Glomerular visceral epithelial cell (primary cell): ENCODE measurements at regions not wholly inside any gene's neighbourhood (a gene's known extent, or its start where the extent isn't known, plus 50 kb on each side); places are given as distances from the start of the nearest gene placed in this dataset.
A peak's percentile ranks its signal among the peaks of the same experiment; 100 is the strongest.
"Not testable (repeated sequence)": the region's sequence is repeated elsewhere in the genome, so short reads cannot be mapped to it uniquely, and the experiment has no call there.

Experiments used
- DNase-seq: peaks from one replicate; pipeline ENCODE4 v3.0.0-alpha.2; 2016; ENCODE audit errors: extremely low spot score

DNA sequence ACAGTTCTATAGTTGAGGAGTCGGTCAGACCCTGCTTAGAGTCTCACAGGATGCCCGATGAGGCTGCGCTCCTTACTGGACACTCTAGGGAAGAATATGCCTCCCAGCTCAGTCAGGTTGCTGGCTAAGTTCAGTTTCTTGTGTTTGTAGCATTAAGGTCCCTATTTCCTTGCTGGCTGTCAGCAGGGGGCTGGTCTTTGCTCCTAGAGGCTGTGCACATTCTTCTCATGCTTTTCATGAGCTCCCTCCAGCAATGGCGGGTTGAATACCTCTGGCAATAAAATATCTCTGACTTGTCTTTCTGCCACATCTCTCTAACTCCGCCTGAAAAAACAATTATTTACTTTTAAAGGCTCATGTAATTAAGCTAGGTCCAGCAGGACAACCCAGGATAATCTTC is 79.4 kb upstream of the DNAJC10 start:
- no peak for DNase-seq

DNA sequence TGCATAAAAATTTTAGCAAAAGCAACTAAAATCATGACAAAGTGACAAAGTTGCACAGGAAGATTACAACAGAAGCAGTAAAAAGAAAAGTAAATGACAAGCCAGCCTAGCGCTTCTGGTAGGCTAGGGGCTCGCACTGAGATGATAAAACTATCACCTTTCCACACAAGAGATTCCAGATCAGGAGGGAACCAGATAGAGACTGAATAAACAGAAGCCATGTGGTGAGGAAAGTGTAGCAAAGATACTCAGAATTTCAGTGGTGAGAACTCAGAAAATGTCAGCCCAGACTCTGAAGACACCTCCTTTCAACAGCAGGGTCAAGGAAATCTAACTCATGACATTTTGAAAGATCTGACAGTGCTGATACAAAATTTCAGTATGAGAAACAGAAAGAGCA is 77.4 kb upstream of the DNAJC10 start:
- DNase-seq = no peak

GRCh38 chr2:182639971-182640370 is 76.1 kb upstream of the DNAJC10 start:
- DNase-seq = no peak

- peak; percentile 47 for DNase-seq
These were observed 73.7 kb upstream of the DNAJC10 start for GRCh38 chr2:182642328-182642727.

- DNase-seq = no peak
These were observed 69.1 kb upstream of the DNAJC10 start for GRCh38 chr2:182646763-182647498.

- no peak for DNase-seq
These were observed 68.6 kb upstream of the DNAJC10 start for GRCh38 chr2:182647499-182647787.

GRCh38 chr2:182649316-182649715 is 66.7 kb upstream of the DNAJC10 start:
- peak; percentile 43 for DNase-seq

DNA sequence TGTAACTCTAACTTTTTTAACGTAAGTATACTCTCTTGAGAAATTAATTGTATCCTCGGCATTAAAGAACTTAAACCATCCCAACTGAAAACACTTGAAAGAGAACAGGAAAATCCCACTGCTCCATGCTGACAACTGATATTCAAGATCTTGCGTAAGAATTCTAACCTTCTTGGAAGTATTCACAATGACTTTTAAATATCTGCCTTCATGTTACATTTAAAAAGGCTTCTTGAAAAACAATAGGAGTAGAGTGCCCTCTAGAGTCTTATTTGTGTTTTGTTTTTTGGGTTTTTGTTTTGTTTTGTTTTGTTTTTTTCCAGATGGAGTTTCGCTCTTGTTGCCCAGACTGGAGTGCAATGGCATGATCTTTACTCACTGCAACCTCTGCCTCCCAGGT is 65.4 kb upstream of the DNAJC10 start:
- peak; percentile 44 for DNase-seq

DNA sequence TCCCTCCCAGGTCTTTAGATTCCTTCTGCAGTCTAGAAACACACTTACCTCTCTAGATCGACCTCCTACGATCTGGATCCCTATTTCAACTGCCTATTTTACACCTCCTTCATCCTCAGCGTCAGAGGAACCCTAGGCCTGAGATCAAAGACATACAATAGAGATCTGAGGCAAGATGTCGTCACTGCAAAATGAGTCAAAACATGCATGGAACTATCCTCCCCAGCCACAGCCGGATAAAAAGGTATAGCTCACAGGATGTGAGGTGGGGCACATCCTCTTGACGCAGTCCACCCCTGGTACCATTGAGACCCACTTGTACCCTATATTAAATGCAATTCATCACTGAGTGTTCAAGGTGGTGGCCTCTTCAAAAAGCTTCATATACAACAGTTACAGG is 63.7 kb upstream of the DNAJC10 start:
- no peak for DNase-seq

GRCh38 chr2:182655750-182656149 is 60.3 kb upstream of the DNAJC10 start:
- DNase-seq = no peak

- no peak for DNase-seq
These were observed 51.8 kb upstream of the DNAJC10 start for GRCh38 chr2:182664212-182664611.

GRCh38 chr2:182665500-182665899 is 50.6 kb upstream of the DNAJC10 start:
- DNase-seq = not testable (repeated sequence)
